Thoracic aorta (tissue), 2 donors: ENCODE measurements at regions not wholly inside any gene's neighbourhood (a gene's known extent, or its start where the extent isn't known, plus 50 kb on each side); places are given as distances from the start of the nearest gene placed in this dataset.

Experiments used
- ATAC-seq: fragments of 150-250 bp; one replicate; pipeline ENCODE4 v1.8.0; 2017; ENCODE audit warnings: low read depth; ENCODE audit not compliant: insufficient number of reproducible peaks, low FRiP score
- DNase-seq: peaks from one replicate; pipeline ENCODE4 v3.0.0-alpha.2; 2020; ENCODE audit warnings: low spot score
- H3K27ac ChIP-seq, 2 donors: fragments of 200-600 bp; sonication (generic); 1 replicate in 1 of 2; 2 replicates in 1 of 2; pipeline ENCODE4 v1.5.1; 2016; ENCODE audit warnings: mild to moderate bottlenecking in 2 of 2, moderate library complexity in 2 of 2
- H3K27me3 ChIP-seq: fragments of 200-600 bp; sonication (generic); replicated peaks from 2 replicates; pipeline ENCODE4 v1.6.0; 2016; ENCODE audit warnings: mild to moderate bottlenecking; ENCODE audit not compliant: insufficient read depth
- H3K36me3 ChIP-seq: fragments of 200-600 bp; sonication (generic); one replicate; pipeline ENCODE4 v1.5.1; 2016
- H3K4me1 ChIP-seq, 2 donors: fragments of 200-600 bp; sonication (generic); 1 replicate in 1 of 2; 2 replicates in 1 of 2; pipeline versions ENCODE4 v1.5.1 to v1.6.0; 2016; ENCODE audit warnings: low read depth in 2 of 2, mild to moderate bottlenecking in 1 of 2; ENCODE audit not compliant: control insufficient read depth in 1 of 2
- H3K4me3 ChIP-seq: fragments of 200-600 bp; sonication (generic); 2 replicates; pipeline ENCODE4 v1.5.1; 2016; ENCODE audit warnings: mild to moderate bottlenecking
- H3K9me3 ChIP-seq: fragments of 200-600 bp; sonication (generic); 2 replicates; pipeline ENCODE4 v1.5.1; 2016
- TF ChIP-seq, protein P1 (sequence below): fragments of 200-600 bp; sonication (generic); IDR thresholded peaks from one replicate; pipeline ENCODE4 v1.5.1; 2019; ENCODE audit warnings: antibody characterized with exemption

DNA sequence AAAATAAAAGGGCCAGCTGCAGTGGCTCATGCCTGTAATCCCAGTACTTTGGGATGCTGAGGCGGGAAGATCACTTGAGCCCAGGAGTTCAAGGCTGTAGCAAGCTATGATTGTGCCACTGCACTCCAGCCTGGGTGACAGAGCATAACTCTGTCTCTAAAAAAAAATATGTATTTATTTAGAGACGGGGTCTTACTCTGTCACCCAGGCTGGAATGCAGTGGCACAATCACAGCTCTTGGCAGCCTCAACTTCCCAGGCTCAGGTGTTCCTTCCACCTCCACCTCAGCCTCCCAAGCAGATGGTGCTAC, 179.3 kb upstream of the ATF7IP start:
- DNase-seq (no peak), ATAC-seq (no peak)
- Histone ChIP-seq H3K27me3 (no peaks in the 10 kb centered on the region), H3K4me1 (no peaks in the 10 kb centered on the region), H3K27ac (no peak overlapping the region), H3K4me3 (no peak overlapping the region), H3K36me3 (no peaks in the 10 kb centered on the region), H3K9me3 (no peaks in the 10 kb centered on the region)
- TF ChIP-seq, protein P1, sequence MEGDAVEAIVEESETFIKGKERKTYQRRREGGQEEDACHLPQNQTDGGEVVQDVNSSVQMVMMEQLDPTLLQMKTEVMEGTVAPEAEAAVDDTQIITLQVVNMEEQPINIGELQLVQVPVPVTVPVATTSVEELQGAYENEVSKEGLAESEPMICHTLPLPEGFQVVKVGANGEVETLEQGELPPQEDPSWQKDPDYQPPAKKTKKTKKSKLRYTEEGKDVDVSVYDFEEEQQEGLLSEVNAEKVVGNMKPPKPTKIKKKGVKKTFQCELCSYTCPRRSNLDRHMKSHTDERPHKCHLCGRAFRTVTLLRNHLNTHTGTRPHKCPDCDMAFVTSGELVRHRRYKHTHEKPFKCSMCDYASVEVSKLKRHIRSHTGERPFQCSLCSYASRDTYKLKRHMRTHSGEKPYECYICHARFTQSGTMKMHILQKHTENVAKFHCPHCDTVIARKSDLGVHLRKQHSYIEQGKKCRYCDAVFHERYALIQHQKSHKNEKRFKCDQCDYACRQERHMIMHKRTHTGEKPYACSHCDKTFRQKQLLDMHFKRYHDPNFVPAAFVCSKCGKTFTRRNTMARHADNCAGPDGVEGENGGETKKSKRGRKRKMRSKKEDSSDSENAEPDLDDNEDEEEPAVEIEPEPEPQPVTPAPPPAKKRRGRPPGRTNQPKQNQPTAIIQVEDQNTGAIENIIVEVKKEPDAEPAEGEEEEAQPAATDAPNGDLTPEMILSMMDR: peak; percentile 5

DNA sequence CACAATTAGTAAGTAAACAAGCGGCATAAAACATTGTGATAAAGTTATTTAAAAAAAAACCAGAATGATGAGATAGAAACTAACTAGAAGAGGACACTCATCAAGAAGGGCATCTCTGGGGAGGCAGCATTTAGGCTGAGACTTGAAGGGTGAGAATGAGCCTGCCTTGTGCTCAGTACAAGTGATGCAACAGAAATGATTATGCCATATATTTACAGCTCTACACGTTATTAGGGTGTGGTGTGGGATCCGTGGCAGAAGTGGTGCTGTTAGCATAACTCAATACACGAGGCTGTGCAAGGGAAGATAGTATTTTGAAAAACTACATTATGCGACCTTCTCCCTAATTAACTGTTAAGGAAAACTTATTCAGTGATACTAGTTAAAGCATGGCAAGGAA, 178.5 kb upstream of the ATF7IP start:
- H3K9me3 ChIP-seq: no peaks in the 10 kb centered on the region
- no peaks in the 10 kb centered on the region for H3K27me3 ChIP-seq
- H3K4me3 ChIP-seq: no peak overlapping the region
- TF ChIP-seq, protein P1: no peak
- no peak overlapping the region for H3K27ac ChIP-seq
- H3K36me3 ChIP-seq: no peaks in the 10 kb centered on the region
- DNase-seq: no peak
- no peaks in the 10 kb centered on the region for H3K4me1 ChIP-seq
- ATAC-seq: no peak

- no peak overlapping the region for H3K27ac ChIP-seq
- DNase-seq (no peak), ATAC-seq (no peak)
- TF ChIP-seq, protein P1: no peak
- H3K4me3 ChIP-seq: no peak overlapping the region
- H3K4me1 ChIP-seq: no peaks in the 10 kb centered on the region
- H3K9me3 ChIP-seq: no peaks in the 10 kb centered on the region
- no peaks in the 10 kb centered on the region for H3K27me3 ChIP-seq
- H3K36me3 ChIP-seq: no peaks in the 10 kb centered on the region
Observed at GRCh38 chr12:14187966-14188365, 177.5 kb upstream of the ATF7IP start.

DNA sequence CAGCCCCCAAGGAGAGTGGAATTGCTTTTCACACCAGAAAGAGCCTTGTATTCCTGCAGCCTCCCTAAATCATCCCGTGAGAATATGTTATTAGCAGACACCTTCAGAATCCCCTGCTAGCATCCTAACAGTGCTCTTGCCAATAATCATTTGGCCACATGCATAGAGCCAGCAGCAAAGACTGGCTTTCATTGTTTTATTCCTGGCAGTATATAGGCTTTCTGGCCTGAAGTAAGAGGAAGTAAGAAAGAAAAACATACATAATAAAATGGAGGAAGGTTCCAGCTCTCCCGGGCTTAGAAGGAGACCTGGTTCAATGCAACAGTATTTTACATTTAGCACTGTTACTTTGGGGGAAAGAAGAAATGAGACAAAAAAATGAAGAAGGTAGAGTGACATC, 176.7 kb upstream of the ATF7IP start:
- TF ChIP-seq, protein P1: no peak
- ATAC-seq (no peak), DNase-seq (no peak)
- Histone ChIP-seq H3K9me3 (no peaks in the 10 kb centered on the region), H3K4me1 (no peaks in the 10 kb centered on the region), H3K36me3 (no peaks in the 10 kb centered on the region), H3K27me3 (no peaks in the 10 kb centered on the region), H3K4me3 (no peak overlapping the region), H3K27ac (no peak overlapping the region)

DNA sequence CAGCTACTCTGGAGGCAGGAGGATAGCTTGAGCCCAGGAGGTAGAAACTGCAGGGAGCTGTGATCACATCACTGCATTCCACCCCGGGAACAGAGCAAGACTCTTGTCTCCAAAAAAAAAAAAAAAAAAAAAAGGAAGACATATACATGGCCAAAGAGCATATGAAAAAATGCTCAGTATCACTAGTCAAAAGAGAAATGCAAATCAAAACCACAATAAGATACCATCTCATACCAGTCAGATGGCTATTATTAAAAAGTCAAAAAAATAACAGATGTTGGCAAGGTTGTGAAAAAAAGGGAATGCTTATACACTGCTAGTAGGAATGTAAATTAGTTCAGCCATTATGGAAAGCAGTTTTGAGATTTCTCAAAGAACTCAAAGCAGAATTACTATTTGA, 174.8 kb upstream of the ATF7IP start:
- Histone ChIP-seq H3K36me3 (no peaks in the 10 kb centered on the region), H3K4me3 (no peak overlapping the region), H3K27me3 (no peaks in the 10 kb centered on the region), H3K27ac (no peak overlapping the region), H3K4me1 (no peaks in the 10 kb centered on the region), H3K9me3 (no peaks in the 10 kb centered on the region)
- TF ChIP-seq, protein P1: no peak
- DNase-seq: no peak
- no peak for ATAC-seq
